T-cell (primary cell): ENCODE measurements at regions not wholly inside any gene's neighbourhood (a gene's known extent, or its start where the extent isn't known, plus 50 kb on each side); places are given as distances from the start of the nearest gene placed in this dataset.

ENCODE experiments used
- ATAC-seq, 4 experiments: fragments of 200-7000 bp in 3 of 4; fragments of 150-1000 bp in 1 of 4; cut with Tn5 transposase; replicated peaks in 1 of 4; 1 replicate in 3 of 4; 2 replicates in 1 of 4; pipeline ENCODE4 v1.10.0; 2021; ENCODE audit warnings: moderate library complexity in 3 of 4, mild to moderate bottlenecking in 2 of 4, moderate number of reproducible peaks in 1 of 4
- CTCF ChIA-PET, 2 donors: fragments of 300-600 bp; sonication (Branson Sonifier 250); formaldehyde crosslinking; loops; one replicate each; lab custom pipeline; 2022; ENCODE audit warnings: antibody characterized with exemption in 2 of 2; lab: Charles Lee
- POLR2A ChIA-PET, 2 donors: fragments of 300-600 bp; sonication (Branson Sonifier 250); formaldehyde crosslinking; loops; one replicate each; lab custom pipeline; 2022; ENCODE audit warnings: antibody characterized with exemption in 2 of 2; lab: Charles Lee
- DNase-seq, 35 experiments: peaks; one replicate each; pipeline versions ENCODE4 v3.0.0 to v3.0.0-alpha.2; 2013 to 2023
- H3K27ac ChIP-seq: one replicate; pipeline ENCODE4 v1.5.1; 2013; ENCODE audit warnings: low read length
- H3K27me3 ChIP-seq, 2 experiments: replicated peaks in 1 of 2; 1 replicate in 1 of 2; 2 replicates in 1 of 2; pipeline versions ENCODE4 v1.6.1 to v1.7.0; 2013; ENCODE audit warnings: low read length in 1 of 2, mixed read lengths in 1 of 2; ENCODE audit not compliant: control insufficient read depth in 2 of 2, insufficient read depth in 2 of 2; ENCODE audit errors: extremely low read depth in 1 of 2
- H3K36me3 ChIP-seq, 2 donors: 1 replicate in 1 of 2; 2 replicates in 1 of 2; pipeline versions ENCODE4 v1.6.1 to v1.7.0; 2013; ENCODE audit warnings: low read length in 1 of 2; ENCODE audit not compliant: control insufficient read depth in 2 of 2, insufficient read depth in 1 of 2; ENCODE audit errors: extremely low read depth in 1 of 2
- H3K4me1 ChIP-seq, 2 experiments: 1 replicate in 1 of 2; 2 replicates in 1 of 2; pipeline versions ENCODE4 v1.6.1 to v1.7.0; 2013; ENCODE audit warnings: low read length in 2 of 2, mixed read lengths in 1 of 2; ENCODE audit not compliant: insufficient read depth in 2 of 2, control insufficient read depth in 1 of 2; ENCODE audit errors: extremely low read depth in 1 of 2
- H3K4me3 ChIP-seq, 2 donors: 1 replicate in 1 of 2; 2 replicates in 1 of 2; pipeline versions ENCODE4 v1.5.1 to v1.7.0; 2013; ENCODE audit warnings: mild to moderate bottlenecking in 2 of 2, low read length in 1 of 2, moderate library complexity in 1 of 2; ENCODE audit not compliant: control insufficient read depth in 1 of 2; ENCODE audit errors: extremely low read depth in 1 of 2
- H3K9me3 ChIP-seq: 2 replicates; pipeline ENCODE4 v1.7.0; 2013
- H3K27ac Mint-ChIP-seq, 2 donors: one replicate each; pipeline ENCODE4 v1.8.0; 2020 to 2021; ENCODE audit warnings: mild to moderate bottlenecking in 2 of 2, mixed read lengths in 2 of 2
- H3K27me3 Mint-ChIP-seq, 2 donors: one replicate each; pipeline ENCODE4 v1.8.0; 2021 to 2022; ENCODE audit warnings: mixed read lengths in 2 of 2
- H3K36me3 Mint-ChIP-seq: one replicate; pipeline ENCODE4 v1.8.0; 2021; ENCODE audit warnings: mixed read lengths
- H3K4me1 Mint-ChIP-seq, 3 donors: one replicate each; pipeline ENCODE4 v1.8.0; 2020 to 2022; ENCODE audit warnings: mixed read lengths in 3 of 3, mild to moderate bottlenecking in 1 of 3
- H3K4me3 Mint-ChIP-seq, 3 donors: one replicate each; pipeline ENCODE4 v1.8.0; 2020 to 2022; ENCODE audit warnings: mild to moderate bottlenecking in 3 of 3, mixed read lengths in 3 of 3, moderate library complexity in 3 of 3
- H3K9me3 Mint-ChIP-seq, 3 donors: one replicate each; pipeline ENCODE4 v1.8.0; 2020 to 2022; ENCODE audit warnings: mixed read lengths in 3 of 3
- WGBS: methylation state at CpG from one replicate; pipeline ENCODE4 v1.1.5; 2013; ENCODE audit warnings: missing lambda C conversion rate; ENCODE audit not compliant: insufficient coverage; 5-methylcytosine and 5-hydroxymethylcytosine counted together

GRCh38 chr1:175848329-175848728 is 104.9 kb upstream of the TNR start:
- H3K4me3 Mint-ChIP-seq: no peak overlapping the region
- H3K9me3 ChIP-seq: no peaks in the 10 kb centered on the region
- H3K4me1 ChIP-seq: no peaks in the 10 kb centered on the region
- H3K36me3 Mint-ChIP-seq: no peaks in the 10 kb centered on the region
- H3K27me3 ChIP-seq: peaks cover 0 to 3% of the 10 kb centered on the region in 2 experiments
- POLR2A ChIA-PET: no interaction called here
- no peak overlapping the region for H3K27ac Mint-ChIP-seq
- H3K4me1 Mint-ChIP-seq: no peaks in the 10 kb centered on the region
- peaks cover 16 to 20% of the 10 kb centered on the region in 2 donors for H3K27me3 Mint-ChIP-seq
- H3K27ac ChIP-seq: no peak overlapping the region
- CTCF ChIA-PET: interaction anchor here in 1 of 2 donors (0.6 kb wide), 1 partner anchor 1158 kb away, joined by 11 read pairs; no protein-coding TSS in a partner anchor
- no peaks in the 10 kb centered on the region for H3K36me3 ChIP-seq
- H3K9me3 Mint-ChIP-seq: peaks cover 0 to 6% (median 0%) of the 10 kb centered on the region in 3 donors
- ATAC-seq: no peak
- no peak overlapping the region for H3K4me3 ChIP-seq
- no peak for DNase-seq
- WGBS: no CpG with 5 or more reads among the region's 5 CpGs

- ChIA-PET POLR2A (no interaction called here), CTCF (no interaction called here)
- WGBS: no CpG with 5 or more reads among the region's 1 CpG
- peaks cover 0 to 3% of the 10 kb centered on the region in 2 experiments for H3K27me3 ChIP-seq
- H3K36me3 ChIP-seq: no peaks in the 10 kb centered on the region
- peaks cover 0 to 6% (median 0%) of the 10 kb centered on the region in 3 donors for H3K9me3 Mint-ChIP-seq
- no peak overlapping the region for H3K4me3 ChIP-seq
- no peak overlapping the region for H3K27ac ChIP-seq
- H3K27ac Mint-ChIP-seq: no peak overlapping the region
- H3K36me3 Mint-ChIP-seq: no peaks in the 10 kb centered on the region
- H3K4me1 ChIP-seq: no peaks in the 10 kb centered on the region
- H3K27me3 Mint-ChIP-seq: peaks cover 14 to 24% of the 10 kb centered on the region in 2 donors
- DNase-seq: no peak
- no peaks in the 10 kb centered on the region for H3K9me3 ChIP-seq
- H3K4me1 Mint-ChIP-seq: no peaks in the 10 kb centered on the region
- H3K4me3 Mint-ChIP-seq: no peak overlapping the region
- no peak for ATAC-seq
These were observed 102.6 kb upstream of the TNR start for GRCh38 chr1:175845985-175846384.

GRCh38 chr1:175845338-175845737 is 101.9 kb upstream of the TNR start:
- Mint-ChIP-seq H3K4me3 (no peak overlapping the region), H3K27ac (no peak overlapping the region), H3K27me3 (peaks cover 14 to 24% of the 10 kb centered on the region in 2 donors), H3K9me3 (peaks cover 0 to 6% (median 0%) of the 10 kb centered on the region in 3 donors), H3K4me1 (no peaks in the 10 kb centered on the region), H3K36me3 (no peaks in the 10 kb centered on the region)
- no peak for DNase-seq
- ATAC-seq: no peak
- Histone ChIP-seq H3K27ac (no peak overlapping the region), H3K27me3 (peaks cover 0 to 3% of the 10 kb centered on the region in 2 experiments), H3K4me1 (no peaks in the 10 kb centered on the region), H3K9me3 (no peaks in the 10 kb centered on the region), H3K36me3 (no peaks in the 10 kb centered on the region), H3K4me3 (no peak overlapping the region)
- WGBS: 70% methylated on average over 2 of the region's 3 CpGs
- ChIA-PET CTCF (no interaction called here), POLR2A (no interaction called here)

- Histone ChIP-seq H3K9me3 (no peaks in the 10 kb centered on the region), H3K27ac (no peak overlapping the region), H3K4me3 (no peak overlapping the region), H3K36me3 (no peaks in the 10 kb centered on the region), H3K27me3 (peaks cover 0 to 3% of the 10 kb centered on the region in 2 experiments), H3K4me1 (no peaks in the 10 kb centered on the region)
- ChIA-PET POLR2A (no interaction called here), CTCF (no interaction called here)
- H3K4me3 Mint-ChIP-seq: no peak overlapping the region
- WGBS: 83% methylated on average over 2 of the region's 2 CpGs
- H3K27ac Mint-ChIP-seq: no peak overlapping the region
- H3K9me3 Mint-ChIP-seq: peaks cover 0 to 6% (median 0%) of the 10 kb centered on the region in 3 donors
- ATAC-seq: no peak
- no peaks in the 10 kb centered on the region for H3K4me1 Mint-ChIP-seq
- H3K36me3 Mint-ChIP-seq: no peaks in the 10 kb centered on the region
- H3K27me3 Mint-ChIP-seq: peaks cover 17 to 25% of the 10 kb centered on the region in 2 donors
- DNase-seq: no peak
These were observed 101.5 kb upstream of the TNR start for GRCh38 chr1:175844877-175845276.

- Mint-ChIP-seq H3K4me3 (no peak overlapping the region), H3K27me3 (peaks cover 22 to 26% of the 10 kb centered on the region in 2 donors), H3K4me1 (no peaks in the 10 kb centered on the region), H3K27ac (no peak overlapping the region), H3K36me3 (no peaks in the 10 kb centered on the region), H3K9me3 (peaks cover 0 to 6% (median 0%) of the 10 kb centered on the region in 3 donors)
- ATAC-seq (no peak), DNase-seq (no peak)
- H3K27ac ChIP-seq: no peak overlapping the region
- H3K27me3 ChIP-seq: peaks cover 0 to 3% of the 10 kb centered on the region in 2 experiments
- no peaks in the 10 kb centered on the region for H3K9me3 ChIP-seq
- H3K36me3 ChIP-seq: no peaks in the 10 kb centered on the region
- WGBS: no CpG with 5 or more reads among the region's 1 CpG
- CTCF ChIA-PET: no interaction called here
- no peak overlapping the region for H3K4me3 ChIP-seq
- no peaks in the 10 kb centered on the region for H3K4me1 ChIP-seq
- POLR2A ChIA-PET: no interaction called here
These were observed 99.2 kb upstream of the TNR start for GRCh38 chr1:175842550-175842949.

- WGBS: 94% methylated on average over 2 of the region's 5 CpGs
- Histone ChIP-seq H3K9me3 (no peaks in the 10 kb centered on the region), H3K27me3 (peaks cover 0 to 3% of the 10 kb centered on the region in 2 experiments), H3K36me3 (no peaks in the 10 kb centered on the region), H3K4me1 (no peaks in the 10 kb centered on the region), H3K27ac (no peak overlapping the region), H3K4me3 (no peak overlapping the region)
- H3K9me3 Mint-ChIP-seq: peaks cover 0 to 6% (median 0%) of the 10 kb centered on the region in 3 donors
- H3K36me3 Mint-ChIP-seq: no peaks in the 10 kb centered on the region
- DNase-seq: no peak
- no peak for ATAC-seq
- H3K4me1 Mint-ChIP-seq: no peaks in the 10 kb centered on the region
- H3K27me3 Mint-ChIP-seq: peaks cover 21 to 25% of the 10 kb centered on the region in 2 donors
- ChIA-PET POLR2A (no interaction called here), CTCF (no interaction called here)
- no peak overlapping the region for H3K4me3 Mint-ChIP-seq
- no peak overlapping the region for H3K27ac Mint-ChIP-seq
These were observed 98.4 kb upstream of the TNR start for GRCh38 chr1:175841738-175842187.

GRCh38 chr1:175840787-175841186 is 97.4 kb upstream of the TNR start:
- ChIA-PET CTCF (no interaction called here), POLR2A (no interaction called here)
- Mint-ChIP-seq H3K4me3 (no peak overlapping the region), H3K9me3 (peaks cover 0 to 6% (median 0%) of the 10 kb centered on the region in 3 donors), H3K36me3 (no peaks in the 10 kb centered on the region), H3K4me1 (no peaks in the 10 kb centered on the region), H3K27me3 (peaks cover 17 to 21% of the 10 kb centered on the region in 2 donors), H3K27ac (no peak overlapping the region)
- Histone ChIP-seq H3K4me1 (no peaks in the 10 kb centered on the region), H3K4me3 (no peak overlapping the region), H3K9me3 (no peaks in the 10 kb centered on the region), H3K36me3 (no peaks in the 10 kb centered on the region), H3K27ac (no peak overlapping the region), H3K27me3 (peaks cover 0 to 3% of the 10 kb centered on the region in 2 experiments)
- WGBS: 87% methylated on average over 3 of the region's 5 CpGs
- DNase-seq: no peak
- ATAC-seq: no peak
